HCT116 (cell line): ENCODE measurements at regions not wholly inside any gene's neighbourhood (a gene's known extent, or its start where the extent isn't known, plus 50 kb on each side); places are given as distances from the start of the nearest gene placed in this dataset.

ENCODE experiments used
- ATAC-seq: fragments of 200-7000 bp; cut with Tn5 transposase; 2 replicates; pipeline ENCODE4 v1.9.1; 2020; ENCODE audit warnings: mild to moderate bottlenecking, moderate library complexity
- BruUV-seq: library from RNA; stranded (reverse); fragments of 400-500 nt; replicated peaks from 2 replicates; lab custom pipeline; 2021; lab: Mats Ljungman, UMichigan
- CTCF ChIA-PET: fragments of 300-600 bp; sonication (Branson Sonifier 250); formaldehyde crosslinking; loops from one replicate; lab custom pipeline; 2021; ENCODE audit warnings: antibody characterized with exemption; lab: Charles Lee
- POLR2A ChIA-PET: fragments of 300-600, 350-600 bp; sonication (Branson Sonifier 250); formaldehyde crosslinking; loops from one replicate; lab custom pipeline; 2021; ENCODE audit warnings: antibody characterized with exemption; lab: Charles Lee
- RAD21 ChIA-PET, 2 experiments: fragments of 300-600 bp; sonication (Branson Sonifier 250); formaldehyde crosslinking; loops; one replicate each; lab custom pipeline; 2023; ENCODE audit warnings: low total read pairs in 2 of 2; ENCODE audit not compliant: uncharacterized antibody in 2 of 2, unreplicated experiment in 2 of 2, low non-redundant PET in 1 of 2; lab: Charles Lee
- DNase-seq: peaks from one replicate; pipeline ENCODE4 v3.0.0-alpha.2; 2010; ENCODE audit warnings: low read depth, low spot score
- H2AFZ ChIP-seq: fragments of 200-600 bp; shearing (Covaris generic), sonication (generic); 2 replicates; pipeline ENCODE4 v1.6.1; 2017; ENCODE audit warnings: low read depth, mixed run types, mixed read lengths, antibody characterized with exemption, low read length; ENCODE audit not compliant: poor library complexity, severe bottlenecking
- H3K27ac ChIP-seq: 2 replicates; pipeline ENCODE4 v1.5.1; 2012; ENCODE audit warnings: low read depth, low read length
- H3K27me3 ChIP-seq: fragments of 200-600 bp; sonication (generic); 2 replicates; pipeline ENCODE4 v1.6.1; 2016; ENCODE audit warnings: mixed run types, low read length, mixed read lengths; ENCODE audit not compliant: insufficient read depth
- H3K36me3 ChIP-seq, 2 experiments: fragments of 200-500 bp in 1 of 2; fragments of 200-600 bp in 1 of 2; sonication (Bioruptor generic) in 1 of 2; sonication (generic) in 1 of 2; 2 replicates each; pipeline versions ENCODE4 v1.5.1 to v1.6.1; 2014 to 2016; ENCODE audit warnings: low read length in 2 of 2, inconsistent platforms in 1 of 2, mixed read lengths in 1 of 2, mixed run types in 1 of 2; ENCODE audit not compliant: insufficient read depth in 2 of 2, control insufficient read depth in 1 of 2
- H3K4me1 ChIP-seq, 2 experiments: fragments of 200-600 bp in 1 of 2; sonication (generic) in 1 of 2; 2 replicates each; pipeline versions ENCODE4 v1.5.1 to v1.6.1; 2012 to 2017; ENCODE audit warnings: low read length in 2 of 2, inconsistent platforms in 1 of 2, mild to moderate bottlenecking in 1 of 2, mixed read lengths in 1 of 2, mixed run types in 1 of 2, moderate library complexity in 1 of 2; ENCODE audit not compliant: insufficient read depth in 2 of 2, control insufficient read depth in 1 of 2
- H3K4me2 ChIP-seq: fragments of 200-600 bp; sonication (generic); 2 replicates; pipeline ENCODE4 v1.6.1; 2017; ENCODE audit warnings: mixed run types, low read length, mixed read lengths
- H3K4me3 ChIP-seq, 2 experiments: fragments of 200-600 bp in 1 of 2; sonication (generic) in 1 of 2; replicated peaks in 1 of 2; 2 replicates each; pipeline ENCODE4 v1.5.1; 2011 to 2016; ENCODE audit warnings: low read length in 2 of 2, control low read depth in 1 of 2, low read depth in 1 of 2, mild to moderate bottlenecking in 1 of 2, mixed read lengths in 1 of 2, mixed run types in 1 of 2
- H3K79me2 ChIP-seq: fragments of 200-600 bp; sonication (generic); 2 replicates; pipeline ENCODE4 v1.6.1; 2017; ENCODE audit warnings: mild to moderate bottlenecking, mixed run types, low read length, moderate library complexity, mixed read lengths; ENCODE audit not compliant: insufficient read depth
- H3K9ac ChIP-seq: fragments of 200-600 bp; sonication (generic); 2 replicates; pipeline ENCODE4 v1.6.1; 2016; ENCODE audit warnings: low read length, mixed read lengths
- H3K9me2 ChIP-seq: fragments of 200-600 bp; sonication (generic), shearing (Covaris generic); 2 replicates; pipeline ENCODE4 v1.6.1; 2017; ENCODE audit warnings: mixed run types, mild to moderate bottlenecking, moderate library complexity; ENCODE audit not compliant: insufficient read depth
- H3K9me3 ChIP-seq, 2 experiments: fragments of 200-500 bp in 1 of 2; fragments of 200-600 bp in 1 of 2; sonication (Bioruptor generic) in 1 of 2; sonication (generic) in 1 of 2; 2 replicates each; pipeline ENCODE4 v1.6.1; 2014 to 2017; ENCODE audit warnings: low read length in 2 of 2, mixed read lengths in 2 of 2, inconsistent platforms in 1 of 2, low read depth in 1 of 2, mild to moderate bottlenecking in 1 of 2, mixed run types in 1 of 2, moderate library complexity in 1 of 2; ENCODE audit not compliant: control insufficient read depth in 1 of 2, insufficient read depth in 1 of 2
- H4K20me1 ChIP-seq: fragments of 200-600 bp; sonication (generic), shearing (Covaris generic); 2 replicates; pipeline ENCODE4 v1.6.1; 2017; ENCODE audit warnings: mixed run types, mild to moderate bottlenecking, moderate library complexity; ENCODE audit not compliant: insufficient read depth
- EGR1 ChIP-seq: IDR thresholded peaks from 2 replicates; pipeline ENCODE4 v1.6.1; 2012; ENCODE audit warnings: low read depth
- FOSL1 ChIP-seq: IDR thresholded peaks from 2 replicates; pipeline ENCODE4 v1.6.1; 2012; ENCODE audit warnings: low read depth
- REST ChIP-seq: IDR thresholded peaks from 2 replicates; pipeline ENCODE4 v1.6.1; 2012; ENCODE audit warnings: low read depth
- SIN3A ChIP-seq: IDR thresholded peaks from 2 replicates; pipeline ENCODE4 v1.6.1; 2012; ENCODE audit warnings: low read depth
- ZBTB33 ChIP-seq: IDR thresholded peaks from 2 replicates; pipeline ENCODE4 v1.6.1; 2011; ENCODE audit warnings: mild to moderate bottlenecking, low read length, moderate library complexity; ENCODE audit not compliant: insufficient replicate concordance; ENCODE audit errors: extremely low read depth
- ZNF274 ChIP-seq: fragments of 200-500 bp; sonication (Bioruptor generic); IDR thresholded peaks from 2 replicates; pipeline ENCODE4 v1.6.1; 2014; ENCODE audit warnings: mild to moderate bottlenecking, low read depth, low read length, inconsistent platforms
- intact Hi-C: fragments of 100-400 bp; cut with micrococcal nuclease; formaldehyde crosslinking; loops from 2 replicates; pipeline ENCODE4 v1.10.0; 2022

- Histone ChIP-seq H3K36me3 (no peaks in the 10 kb centered on the region), H4K20me1 (no peaks in the 10 kb centered on the region), H3K4me3 (no peak overlapping the region), H2AFZ (no peak overlapping the region), H3K27ac (no peak overlapping the region), H3K79me2 (no peaks in the 10 kb centered on the region), H3K4me2 (no peak overlapping the region), H3K9me2 (no peaks in the 10 kb centered on the region), H3K27me3 (no peaks in the 10 kb centered on the region), H3K4me1 (no peaks in the 10 kb centered on the region), H3K9ac (no peak overlapping the region), H3K9me3 (no peaks in the 10 kb centered on the region)
- DNase-seq (no peak), ATAC-seq (no peak)
- ChIA-PET RAD21 (no interaction called here), POLR2A (no interaction called here), CTCF (no interaction called here)
- BruUV-seq, result no TSS peak
- TF ChIP-seq REST, result no peak
- TF ChIP-seq ZBTB33, result no peak
- TF ChIP-seq FOSL1, result no peak
- no peak for TF ChIP-seq SIN3A
- no peak for TF ChIP-seq EGR1
- no peak for TF ChIP-seq ZNF274
- intact Hi-C loops, result no loop called here
Observed at GRCh38 chr5:58401701-58402100, 58.2 kb downstream of the PLK2 start.
